Left lung (tissue), 4 donors: ENCODE measurements at regions not wholly inside any gene's neighbourhood (a gene's known extent, or its start where the extent isn't known, plus 50 kb on each side); places are given as distances from the start of the nearest gene placed in this dataset.

ENCODE experiments used
- ATAC-seq: fragments of 200-7000 bp; cut with Tn5 transposase; one replicate; pipeline ENCODE4 v1.9.1; 2020; ENCODE audit warnings: moderate library complexity
- DNase-seq, 4 donors: peaks; one replicate each; pipeline ENCODE4 v3.0.0-alpha.2; 2013 to 2020
- H3K27ac ChIP-seq, 2 donors: fragments of 200-600 bp; sonication (generic) in 1 of 2; one replicate each; pipeline versions ENCODE4 v1.5.0 to v1.8.0; 2020 to 2021
- H3K27me3 ChIP-seq, 2 donors: fragments of 200-600 bp; sonication (generic) in 1 of 2; one replicate each; pipeline versions ENCODE4 v1.5.0 to v1.8.0; 2020 to 2021
- H3K36me3 ChIP-seq, 2 donors: fragments of 200-600 bp; sonication (generic) in 1 of 2; one replicate each; pipeline versions ENCODE4 v1.5.0 to v1.8.0; 2020 to 2021
- H3K4me1 ChIP-seq, 2 donors: fragments of 200-600 bp; one replicate each; pipeline ENCODE4 v1.8.0; 2021
- H3K4me3 ChIP-seq, 2 donors: fragments of 200-600 bp; sonication (generic) in 1 of 2; one replicate each; pipeline versions ENCODE4 v1.5.0 to v1.8.0; 2020 to 2021; ENCODE audit warnings: mild to moderate bottlenecking in 1 of 2
- H3K9me3 ChIP-seq, 2 donors: fragments of 200-600 bp; sonication (generic) in 1 of 2; one replicate each; pipeline versions ENCODE4 v1.5.0 to v1.8.0; 2020 to 2021
- CTCF ChIP-seq, 2 donors: fragments of 200-600 bp; sonication (generic) in 1 of 2; IDR thresholded peaks; one replicate each; pipeline versions ENCODE4 v1.5.0 to v1.8.0; 2021; ENCODE audit warnings: antibody characterized with exemption in 2 of 2
- intact Hi-C, 2 donors: fragments of 100-400 bp; cut with DNase I; formaldehyde crosslinking; loops; one replicate each; pipeline versions ENCODE4 v1.11.2 to v1.14.2; 2022
- donor health status: DM: no; HTN: yes; CAD: no.
- donor health status: DM: no; HTN: no; CAD: no.

- Histone ChIP-seq H3K4me3 (no peak overlapping the region), H3K27me3 (no peaks in the 10 kb centered on the region), H3K4me1 (peaks cover 0 to 5% of the 10 kb centered on the region in 2 donors), H3K9me3 (peaks cover 0 to 7% of the 10 kb centered on the region in 2 donors), H3K27ac (no peak overlapping the region), H3K36me3 (no peaks in the 10 kb centered on the region)
- TF ChIP-seq CTCF (IDR thresholded peaks at IDR 0.05) = peak; percentile 68 to 86
- DNase-seq (peak in 3 of 4 donors; percentile 77 to 95 (median 78)), ATAC-seq (peak; percentile 92)
- intact Hi-C loops = no loop called here
Measured at GRCh38 chr16:85416228-85417109, 196.7 kb upstream of the GSE1 start.

GRCh38 chr16:85417156-85417860, 195.8 kb upstream of the GSE1 start:
- Histone ChIP-seq H3K36me3 (no peaks in the 10 kb centered on the region), H3K4me3 (no peak overlapping the region), H3K9me3 (peaks cover 0 to 7% of the 10 kb centered on the region in 2 donors), H3K4me1 (peaks cover 0 to 7% of the 10 kb centered on the region in 2 donors), H3K27me3 (no peaks in the 10 kb centered on the region), H3K27ac (no peak overlapping the region)
- no peak for TF ChIP-seq CTCF (IDR thresholded peaks at IDR 0.05)
- ATAC-seq (no peak), DNase-seq (peak in 1 of 4 donors; percentile 58)
- intact Hi-C loops = no loop called here

GRCh38 chr16:85418978-85419491, 194.1 kb upstream of the GSE1 start:
- peak in 1 of 4 donors; percentile 47 for DNase-seq
- intact Hi-C loops = no loop called here
- TF ChIP-seq CTCF (IDR thresholded peaks at IDR 0.05) = no peak
- Histone ChIP-seq H3K36me3 (no peaks in the 10 kb centered on the region), H3K4me1 (peaks cover 5 to 10% of the 10 kb centered on the region in 2 donors), H3K9me3 (no peaks in the 10 kb centered on the region), H3K27me3 (no peaks in the 10 kb centered on the region), H3K27ac (no peak overlapping the region), H3K4me3 (no peak overlapping the region)
- ATAC-seq = no peak

GRCh38 chr16:85419503-85420408, 193.4 kb upstream of the GSE1 start:
- no peak overlapping the region for H3K4me3 ChIP-seq
- intact Hi-C loops = loop anchor here in 1 of 2 donors (10.0 kb wide), 1 partner anchor 185 kb away; no protein-coding TSS in a partner anchor

More at GRCh38 chr16:85419503-85420408, 193.4 kb upstream of the GSE1 start:
- H3K27ac ChIP-seq = no peak overlapping the region
- H3K4me1 ChIP-seq = peaks cover 5 to 17% of the 10 kb centered on the region in 2 donors
- H3K27me3 ChIP-seq = no peaks in the 10 kb centered on the region
- no peaks in the 10 kb centered on the region for H3K9me3 ChIP-seq
- no peaks in the 10 kb centered on the region for H3K36me3 ChIP-seq
- TF ChIP-seq CTCF (IDR thresholded peaks at IDR 0.05) = no peak
- ATAC-seq (no peak), DNase-seq (peak in 1 of 4 donors; percentile 33)
